GM19452 (cell line): ENCODE measurements at regions not wholly inside any gene's neighbourhood (a gene's known extent, or its start where the extent isn't known, plus 50 kb on each side); places are given as distances from the start of the nearest gene placed in this dataset.
"Not testable (repeated sequence)": the region's sequence is repeated elsewhere in the genome, so short reads cannot be mapped to it uniquely, and the experiment has no call there.

Source experiments
- ATAC-seq: cut with Tn5 transposase; IDR thresholded peaks from one replicate; pipeline ENCODE4 v1.9.1; 2021; ENCODE audit not compliant: unreplicated experiment

DNA sequence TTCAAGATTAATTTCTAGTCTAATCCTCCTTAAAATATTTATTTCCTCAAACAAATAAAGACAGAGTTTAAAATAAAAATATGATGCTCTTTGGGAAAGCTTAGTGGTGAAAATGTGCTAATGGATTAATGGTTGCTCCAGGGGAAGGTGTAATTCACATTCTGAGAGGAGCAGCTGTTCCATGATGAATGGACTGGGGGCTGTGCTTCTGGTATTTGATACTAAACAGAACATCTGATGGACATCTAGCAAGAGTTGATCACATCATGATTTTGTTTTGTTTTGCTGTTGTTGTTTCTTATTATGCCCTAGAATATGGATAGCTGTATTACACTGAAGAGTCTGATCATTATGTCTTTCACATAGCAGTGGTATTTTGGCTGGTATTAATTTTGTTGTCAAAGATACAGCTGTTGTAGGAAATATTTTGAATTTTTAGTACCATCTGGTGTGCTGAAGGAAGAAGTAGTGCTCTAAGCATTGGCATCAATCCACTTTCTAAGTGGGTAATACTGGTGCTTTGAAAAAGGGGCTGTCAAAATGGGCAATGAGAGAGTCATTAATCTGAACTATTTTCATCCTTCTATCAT lies 296.4 kb downstream of the ADAMTS20 start:
- ATAC-seq: no peak

DNA sequence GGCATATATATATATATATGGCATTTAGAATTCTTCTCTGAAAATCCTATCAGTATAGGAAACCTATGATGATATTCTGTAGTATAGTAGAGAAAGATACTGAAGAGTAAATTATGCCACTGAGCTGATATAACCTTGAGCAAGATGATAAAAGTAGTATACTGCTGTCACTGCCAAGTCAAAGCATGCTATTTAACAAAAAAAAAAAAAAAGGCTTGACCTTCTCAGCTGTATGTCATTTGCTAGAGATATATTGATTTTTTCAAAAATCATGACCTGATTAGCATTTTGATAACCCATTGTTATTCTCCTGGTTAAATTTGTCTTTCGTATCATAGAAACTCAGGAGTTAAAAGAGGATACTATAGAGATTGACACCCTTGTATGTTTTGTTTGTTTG lies 299.4 kb downstream of the ADAMTS20 start:
- no peak for ATAC-seq

DNA sequence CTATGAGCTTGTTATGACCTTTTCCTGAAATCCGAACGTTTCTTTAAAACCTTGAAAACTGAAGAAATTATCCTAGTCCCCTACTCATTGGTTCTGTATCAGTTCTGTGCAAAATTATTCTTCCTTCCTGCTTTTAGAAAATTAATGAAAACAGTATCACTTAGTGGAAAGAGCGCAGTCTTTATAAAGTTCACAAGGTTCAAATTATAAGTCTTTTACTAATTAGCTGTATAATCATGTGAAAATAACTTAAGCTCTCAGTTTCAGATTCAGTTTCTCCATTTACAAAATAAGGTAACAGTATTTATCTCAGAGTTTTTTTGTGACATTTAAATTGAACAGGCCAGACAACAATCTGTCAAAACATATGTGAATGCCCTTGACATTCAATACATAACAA lies 306.1 kb downstream of the ADAMTS20 start:
- ATAC-seq: no peak

DNA sequence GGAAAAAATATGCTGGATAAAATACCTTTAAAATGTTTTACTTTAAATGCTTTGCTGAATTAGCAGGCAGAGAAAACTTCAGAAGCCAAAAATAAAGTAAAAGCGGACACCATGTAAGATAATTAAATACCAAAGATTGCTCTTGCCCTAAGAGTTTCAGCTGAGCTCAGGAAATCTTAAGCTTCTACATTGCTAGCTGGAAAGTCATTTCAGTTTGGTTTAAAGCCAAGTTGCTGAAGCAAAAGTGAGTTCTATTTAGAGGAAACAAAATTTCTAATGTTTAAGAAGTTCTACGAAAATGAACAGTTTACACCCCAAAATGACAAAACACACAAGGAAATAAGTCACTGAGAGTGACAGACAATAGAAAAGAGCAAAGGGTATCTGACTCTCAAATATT lies 310.0 kb downstream of the ADAMTS20 start:
- no peak for ATAC-seq

DNA sequence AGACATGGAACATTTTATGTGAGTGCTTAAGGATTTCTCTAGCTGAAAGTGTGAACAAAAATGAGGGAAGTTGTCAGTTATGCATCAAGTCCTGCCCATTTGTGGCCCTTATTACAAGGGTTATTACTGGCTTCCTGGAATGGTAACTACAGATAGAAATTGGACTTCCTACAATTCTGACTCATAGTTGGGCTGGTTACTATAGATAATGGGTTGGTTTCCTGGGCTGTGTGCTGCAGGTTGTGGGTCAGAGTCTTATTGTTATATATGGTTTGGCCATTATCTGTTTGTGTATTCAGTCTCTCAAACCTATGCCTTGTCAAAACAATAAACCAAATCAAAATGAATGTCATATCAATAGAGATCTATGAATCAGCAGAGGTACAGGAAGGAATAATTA lies 313.7 kb downstream of the ADAMTS20 start:
- ATAC-seq: no peak

DNA sequence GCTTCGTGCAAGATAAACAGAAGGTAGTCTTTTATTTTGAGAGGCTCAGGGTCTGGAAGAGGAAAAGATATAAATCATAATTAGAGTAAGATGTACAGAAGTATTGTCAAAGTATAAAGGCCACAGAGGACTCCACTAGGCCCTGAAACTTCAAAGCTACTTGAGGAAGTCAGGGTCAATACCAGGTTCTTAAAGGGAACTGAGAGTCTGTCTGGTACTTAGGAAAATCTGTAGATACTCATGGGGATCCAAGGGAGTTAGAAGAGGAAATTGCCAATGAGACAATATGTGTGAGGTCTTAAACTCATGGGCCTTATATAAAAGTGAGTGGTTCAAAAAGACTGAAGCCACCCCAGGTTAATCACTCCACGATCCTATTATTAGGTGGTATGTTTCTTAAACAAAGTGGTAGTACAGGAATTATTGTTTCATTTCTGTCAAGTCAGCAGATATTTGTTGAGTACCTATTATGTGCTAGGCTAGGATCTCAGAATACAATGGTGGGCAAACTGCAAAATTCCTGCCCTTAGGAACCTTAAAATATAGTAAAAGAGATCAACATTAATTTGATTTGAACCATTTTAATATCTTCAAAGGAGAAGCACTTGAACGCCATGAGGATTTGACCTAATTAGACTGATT lies 314.6 kb downstream of the ADAMTS20 start:
- ATAC-seq: no peak

DNA sequence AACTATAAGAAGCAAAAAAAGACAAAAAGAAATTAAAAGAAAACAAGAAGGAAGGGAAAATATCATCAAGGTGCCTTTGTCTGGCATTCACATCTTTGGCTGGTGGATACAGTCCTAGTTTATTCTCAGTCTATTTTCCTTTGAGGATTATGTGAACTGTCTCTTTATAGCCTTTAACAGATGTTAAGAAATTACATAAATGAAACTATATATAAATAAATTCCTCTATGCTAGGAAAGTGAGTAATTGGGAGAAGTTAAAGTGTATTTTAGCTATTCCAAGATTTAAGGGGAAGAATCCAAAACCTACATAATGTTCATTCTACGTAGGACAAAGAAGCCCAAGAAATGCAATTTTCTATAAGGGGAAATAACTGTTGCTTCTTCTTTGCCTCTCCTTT lies 316.3 kb downstream of the ADAMTS20 start:
- no peak for ATAC-seq

DNA sequence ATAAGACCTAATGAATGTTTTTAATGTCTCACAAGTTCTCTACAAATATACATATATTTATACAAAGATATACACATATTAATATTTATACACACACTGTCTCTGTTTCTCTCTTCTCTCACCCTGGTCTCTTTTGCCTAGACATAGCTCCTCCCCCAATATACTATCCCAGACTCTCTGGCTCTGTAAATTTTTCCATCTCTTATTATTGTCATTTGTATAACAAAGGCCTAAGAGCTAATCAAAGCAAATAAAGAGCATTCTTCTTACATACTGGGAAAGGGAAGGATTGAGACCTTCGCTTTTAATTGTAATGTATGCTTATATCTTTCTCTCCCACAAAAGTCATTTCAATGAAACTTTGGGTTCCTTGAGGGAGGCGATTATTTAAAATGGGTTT lies 318.1 kb downstream of the ADAMTS20 start:
- no peak for ATAC-seq

DNA sequence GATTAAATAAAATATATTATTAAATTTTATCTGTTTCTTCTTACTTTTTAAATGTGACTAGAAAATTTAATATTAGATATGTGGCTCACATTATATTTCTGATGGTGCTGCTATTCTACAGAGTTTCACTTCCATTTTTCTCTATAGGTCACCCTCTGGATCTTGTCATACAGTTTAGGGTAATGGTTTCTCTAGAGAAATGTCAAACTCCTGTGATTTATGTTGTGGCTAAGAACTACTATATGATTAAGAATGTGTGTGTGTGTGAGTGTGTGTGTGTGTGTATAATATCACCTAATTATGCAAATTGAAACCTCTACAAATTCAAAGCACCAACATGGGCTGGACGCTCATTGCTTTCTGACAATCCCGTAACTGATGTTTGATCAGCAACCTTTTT lies 325.9 kb downstream of the ADAMTS20 start:
- no peak for ATAC-seq

DNA sequence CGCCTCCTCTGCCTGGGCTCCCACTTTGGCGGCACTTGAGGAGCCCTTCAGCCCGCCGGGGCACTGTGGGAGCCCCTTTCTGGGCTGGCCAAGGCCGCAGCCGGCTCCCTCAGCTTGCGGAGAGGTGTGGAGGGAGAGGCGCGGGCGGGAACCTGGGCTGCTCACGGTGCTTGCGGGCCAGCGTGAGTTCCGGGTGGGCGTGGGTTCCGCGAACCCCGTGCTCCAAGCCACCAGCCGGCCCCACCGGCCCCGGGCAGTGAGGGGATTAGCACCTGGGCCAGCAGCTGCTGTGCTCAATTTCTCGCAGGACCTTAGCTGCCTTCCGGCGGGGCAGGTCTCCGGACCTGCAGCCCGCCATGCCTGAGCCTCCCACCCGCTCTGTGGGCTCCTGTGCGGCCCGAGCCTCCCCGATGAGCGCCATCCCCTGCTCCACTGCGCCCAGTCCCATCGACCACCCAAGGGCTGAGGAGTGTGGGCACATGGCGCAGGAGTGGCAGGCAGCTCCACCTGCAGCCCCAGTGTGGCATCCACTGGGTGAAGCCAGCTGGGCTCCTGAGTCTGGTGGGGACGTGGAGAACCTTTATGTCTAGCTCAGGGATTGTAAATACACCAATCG lies 327.7 kb downstream of the ADAMTS20 start:
- ATAC-seq: not testable (repeated sequence)

DNA sequence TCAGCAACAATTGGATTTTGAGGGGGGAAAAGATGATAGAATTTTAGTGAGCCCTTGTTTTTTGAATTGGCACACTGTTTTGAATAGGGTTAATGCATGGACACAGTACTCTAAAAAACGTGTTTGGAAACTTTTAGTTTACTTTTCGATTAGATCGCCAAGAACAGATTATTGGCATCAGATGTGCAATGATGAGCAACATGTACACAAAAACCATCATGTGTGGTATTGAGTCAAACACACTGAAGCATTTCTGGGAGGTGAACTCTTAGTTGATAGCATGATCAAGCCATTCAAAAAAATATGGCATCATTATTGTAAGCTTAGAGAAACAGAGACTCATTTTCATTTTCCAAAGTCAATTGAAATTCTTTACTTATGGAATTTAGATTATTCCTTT lies 329.2 kb downstream of the ADAMTS20 start:
- no peak for ATAC-seq

DNA sequence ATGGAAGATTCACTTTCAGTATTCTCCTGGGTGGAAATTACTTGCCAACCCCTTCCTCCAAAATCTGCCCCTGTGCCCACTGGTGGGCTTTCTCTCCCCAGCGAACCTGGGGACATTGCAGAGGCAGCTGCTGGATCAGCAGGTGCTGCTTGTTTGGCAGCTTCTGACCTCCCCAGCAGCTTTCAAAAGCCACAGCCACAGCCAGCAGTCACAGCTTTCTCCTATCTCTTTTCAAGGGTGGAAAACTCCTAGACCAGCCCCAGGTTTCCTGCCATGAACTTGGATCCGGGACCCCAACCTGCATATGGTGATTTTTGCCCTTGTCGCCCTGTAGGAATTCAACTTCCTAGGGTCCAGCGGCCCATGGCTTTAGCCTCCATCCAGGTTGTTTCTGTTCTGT lies 330.8 kb downstream of the ADAMTS20 start:
- no peak for ATAC-seq

DNA sequence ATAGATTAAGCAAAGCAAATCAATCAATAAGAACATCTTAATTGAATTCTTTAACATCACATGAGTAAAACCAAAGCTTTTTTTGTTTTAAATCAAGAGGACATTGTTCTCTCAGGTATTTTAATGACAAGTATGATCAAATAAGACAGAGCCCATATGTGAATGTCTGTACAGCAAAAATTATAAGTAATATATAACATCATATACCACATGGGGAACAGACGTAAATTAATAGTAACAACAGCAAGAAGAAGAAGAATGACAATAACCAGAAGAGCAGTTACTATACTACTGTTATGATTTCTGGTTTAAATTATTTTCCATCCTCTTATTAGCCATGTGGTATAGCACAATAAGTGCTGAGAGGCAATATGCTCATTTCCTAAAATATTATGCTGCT lies 335.5 kb downstream of the ADAMTS20 start:
- no peak for ATAC-seq

DNA sequence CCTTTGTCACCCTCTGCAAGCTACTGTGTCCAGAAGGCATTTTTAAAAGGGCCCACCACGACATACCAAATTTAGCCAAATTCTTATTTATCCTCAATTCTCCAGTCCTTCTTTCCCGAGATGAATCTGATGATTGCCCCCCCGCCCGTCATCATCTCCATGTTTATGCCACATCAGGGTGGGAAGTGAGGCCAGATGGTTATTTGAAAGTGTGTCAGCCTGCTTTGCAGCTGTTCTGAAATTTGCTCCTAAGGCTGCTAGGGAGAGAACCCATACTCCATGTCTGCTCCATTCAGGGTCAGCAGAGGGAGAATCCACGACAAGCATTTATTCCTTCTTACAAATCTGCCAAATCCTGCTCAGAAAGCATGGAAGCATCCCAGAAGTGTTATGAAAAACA lies 337.8 kb downstream of the ADAMTS20 start:
- ATAC-seq: no peak

DNA sequence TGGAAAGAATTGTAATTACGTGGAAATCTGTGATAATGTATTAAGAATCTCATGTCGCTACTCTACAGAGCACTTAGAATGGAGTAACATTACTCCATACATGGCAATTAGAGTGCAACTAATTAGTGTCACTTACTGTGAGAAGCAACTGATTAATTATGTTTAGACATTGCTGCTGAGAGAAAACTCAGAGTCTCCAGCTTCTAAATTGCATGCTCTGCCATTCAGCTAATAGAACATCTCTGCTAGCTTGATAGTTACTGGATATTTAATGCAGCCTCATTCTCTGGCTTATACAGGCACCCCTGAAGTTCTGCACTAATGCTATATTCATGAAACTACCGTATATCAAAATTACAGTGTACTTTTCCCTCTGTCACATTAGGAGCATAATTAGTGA lies 338.4 kb downstream of the ADAMTS20 start:
- no peak for ATAC-seq

DNA sequence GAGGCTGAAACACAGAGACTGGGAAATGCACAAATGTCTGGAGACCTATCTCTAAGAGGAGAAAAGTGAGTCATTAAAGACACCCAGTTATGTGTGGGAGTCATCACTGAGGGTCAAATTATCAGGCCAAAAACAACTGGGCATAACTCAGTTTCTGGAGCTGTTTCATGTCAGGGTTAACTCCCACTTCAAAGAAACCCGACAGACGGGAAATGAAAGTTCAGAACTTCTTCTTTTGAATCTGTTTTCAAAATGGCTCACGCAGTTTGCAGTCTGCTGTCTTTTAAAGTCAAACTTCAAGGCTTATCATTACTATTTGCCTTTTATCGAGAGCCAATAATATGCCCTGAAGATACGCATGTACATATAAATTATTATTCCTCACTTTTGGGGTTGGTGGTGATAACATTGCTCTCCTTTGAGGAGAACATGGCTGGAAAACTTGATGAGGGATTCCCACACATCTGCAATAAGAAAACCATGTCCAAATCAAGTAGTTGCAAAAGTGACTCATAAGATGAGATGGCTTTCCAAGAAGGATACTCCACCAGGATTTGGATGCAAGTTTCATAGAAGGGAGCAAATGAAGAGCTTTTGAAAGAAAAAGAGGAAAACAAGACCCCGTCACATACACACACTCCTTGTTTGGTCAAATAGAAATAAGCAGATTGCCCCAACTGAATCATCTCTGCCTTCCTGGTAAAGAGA lies 341.4 kb downstream of the ADAMTS20 start:
- peak; percentile 93 for ATAC-seq

DNA sequence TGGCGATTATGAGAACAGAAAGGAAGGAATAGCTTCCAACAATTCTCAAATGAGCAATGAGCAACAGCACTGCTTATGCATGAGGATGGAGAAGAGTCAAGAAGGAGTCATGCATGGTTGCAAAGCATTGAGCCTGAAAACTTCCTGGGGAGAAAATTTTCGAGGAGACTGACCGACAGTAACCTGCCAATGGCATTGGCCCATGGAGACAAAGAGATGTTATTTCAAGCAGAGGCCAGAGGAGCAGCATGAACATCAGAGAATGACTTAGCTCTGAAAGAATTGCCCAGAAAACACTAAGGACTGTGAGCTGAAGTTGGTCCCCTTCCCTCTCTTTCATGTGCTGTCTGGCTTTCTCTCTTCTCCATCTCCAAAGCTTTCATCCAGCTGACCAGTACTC lies 343.4 kb downstream of the ADAMTS20 start:
- ATAC-seq: no peak

DNA sequence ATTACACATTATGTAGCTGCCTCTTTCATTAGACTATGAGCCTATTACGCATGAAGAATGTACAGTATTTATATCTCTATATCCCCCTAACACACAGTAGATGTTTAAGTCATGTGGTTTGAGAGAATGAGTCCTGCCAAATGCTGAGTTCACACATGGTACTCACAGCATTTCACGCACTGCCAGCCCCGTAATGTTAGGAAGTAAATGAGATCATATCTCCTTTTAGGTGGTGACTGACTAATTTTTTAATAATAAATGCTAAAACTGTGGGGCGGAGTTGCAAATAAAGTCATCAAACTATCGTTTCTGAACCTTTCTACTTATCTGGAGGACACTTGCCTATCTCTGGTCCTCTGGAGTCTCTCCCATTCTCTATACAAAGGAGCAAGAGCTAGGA lies 343.8 kb downstream of the ADAMTS20 start:
- no peak for ATAC-seq

DNA sequence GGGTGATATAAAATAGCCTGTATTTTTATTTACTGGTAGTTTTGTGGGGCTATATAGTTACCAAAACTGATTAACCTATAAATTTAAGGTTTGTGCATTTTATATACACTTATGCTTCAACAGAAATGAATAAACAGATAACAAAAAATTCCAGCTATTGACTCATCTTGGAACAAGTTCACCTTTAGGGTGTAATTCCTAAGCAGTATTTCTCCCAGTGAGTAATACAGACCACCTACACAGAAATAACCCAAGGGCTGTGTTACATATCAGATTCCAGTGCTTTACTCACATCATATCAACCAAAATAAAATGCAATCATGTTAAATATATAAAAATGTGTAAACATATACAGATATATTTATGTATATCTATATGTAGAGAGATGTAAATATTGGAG lies 345.6 kb downstream of the ADAMTS20 start:
- ATAC-seq: no peak

DNA sequence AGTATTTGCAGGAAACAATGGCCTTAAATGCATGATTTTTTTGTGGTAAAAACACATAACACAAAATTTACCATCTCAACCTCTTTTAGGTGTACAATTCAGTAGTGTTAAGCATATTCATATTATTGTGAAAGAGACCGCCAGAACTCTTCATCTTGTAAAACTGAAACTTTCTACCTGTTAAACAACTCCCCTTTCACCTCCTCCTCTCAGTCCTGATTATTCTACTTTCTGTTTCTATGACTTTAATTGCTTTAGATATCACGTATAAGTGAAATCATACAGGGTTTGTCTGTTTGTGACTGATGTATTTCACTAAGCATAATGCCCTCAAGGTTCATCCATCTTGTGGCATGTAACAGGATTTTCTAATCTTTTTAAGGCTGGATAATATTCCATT lies 353.4 kb downstream of the ADAMTS20 start:
- ATAC-seq: no peak

DNA sequence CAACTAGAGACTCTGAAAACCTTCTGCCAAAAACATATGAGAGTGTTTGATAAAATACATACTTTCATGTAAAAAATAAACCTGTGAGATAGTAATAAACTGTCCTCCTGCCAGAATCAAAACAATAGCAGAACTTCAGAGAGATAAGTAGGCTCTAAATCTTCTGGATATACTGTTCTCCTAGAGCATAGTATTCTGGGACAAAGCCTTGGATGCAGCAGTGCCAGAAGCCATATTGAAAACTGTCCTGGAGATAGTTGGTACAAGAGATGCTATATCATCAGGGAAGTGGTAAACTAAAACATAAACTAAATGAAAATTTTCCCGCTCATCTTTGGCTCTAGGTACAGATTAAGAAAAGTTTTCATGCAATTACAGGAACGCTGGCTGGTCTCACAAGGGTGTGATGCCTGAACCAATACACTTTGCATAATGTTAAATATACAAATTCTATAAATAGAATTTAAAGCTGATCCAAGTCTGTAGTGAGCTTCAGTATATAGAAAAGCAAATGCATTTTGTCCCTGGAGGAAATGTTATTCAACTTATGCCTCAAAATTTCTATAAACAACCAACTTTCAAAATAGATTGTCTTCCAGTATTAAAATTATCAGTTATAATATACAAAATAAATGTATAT lies 355.6 kb downstream of the ADAMTS20 start:
- ATAC-seq: no peak

DNA sequence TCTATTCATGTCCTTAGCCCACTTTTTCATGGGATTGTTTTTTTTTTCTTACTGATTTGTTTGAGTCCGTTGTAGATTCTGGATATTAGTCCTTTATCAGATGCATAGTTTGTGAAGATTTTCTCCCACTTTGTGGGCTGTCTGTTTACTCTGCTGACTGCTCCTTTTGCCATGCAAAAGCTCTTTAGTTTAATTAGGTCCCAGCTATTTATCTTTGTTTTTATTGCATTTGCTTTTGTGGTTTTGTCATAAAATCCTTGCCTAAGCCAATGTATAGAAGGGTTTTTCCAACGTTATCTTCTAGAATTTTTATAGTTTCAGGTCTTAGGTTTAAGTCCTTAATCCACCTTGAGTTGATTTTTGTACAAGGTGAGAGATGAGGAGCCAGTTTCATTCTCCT lies 358.9 kb downstream of the ADAMTS20 start:
- not testable (repeated sequence) for ATAC-seq
